ENCODE measurements at regions not wholly inside any gene's neighbourhood (a gene's known extent, or its start where the extent isn't known, plus 50 kb on each side); places are given as distances from the start of the nearest gene placed in this dataset.
"Not testable (repeated sequence)": the region's sequence is repeated elsewhere in the genome, so short reads cannot be mapped to it uniquely, and the experiment has no call there.

GRCh38 chr1:125119024-125119441, 3934.3 kb downstream of the SRGAP2C start:
- H3K36me3 ChIP-seq (replicated peaks in 1 of 2; ENCODE audit: control insufficient read depth in 2 of 2, insufficient read depth in 2 of 2, low read length in 2 of 2) = no peaks in the 10 kb centered on the region
- H3K18ac ChIP-seq (ENCODE audit: low read length) = no peak overlapping the region
- H2BK120ac ChIP-seq (ENCODE audit: low read depth, low read length) = no peak overlapping the region
- DNase-seq (ENCODE audit: low spot score) = no peak
- no peaks in the 10 kb centered on the region for H3K79me1 ChIP-seq (ENCODE audit: low read depth, low read length)
- H3K4me2 ChIP-seq (ENCODE audit: insufficient read depth, low read length, poor library complexity, severe bottlenecking) = no peak overlapping the region
- H3K4me3 ChIP-seq (ENCODE audit: low read length in 2 of 2) = no peak overlapping the region
- H2BK12ac ChIP-seq (ENCODE audit: low read length) = no peak overlapping the region
- H2BK5ac ChIP-seq (ENCODE audit: low read length) = no peak overlapping the region
- no peak overlapping the region for H3K4ac ChIP-seq (ENCODE audit: low read length)
- H3K23ac ChIP-seq (ENCODE audit: low read depth, low read length, poor library complexity) = no peak overlapping the region
- no peak overlapping the region for H2AK5ac ChIP-seq (ENCODE audit: low read depth, low read length)
- H4K91ac ChIP-seq (ENCODE audit: low read depth, low read length, poor library complexity) = no peak overlapping the region
- no peaks in the 10 kb centered on the region for H3K27me3 ChIP-seq (ENCODE audit: control insufficient read depth in 3 of 3, insufficient read depth in 3 of 3, low read depth in 1 of 3, low read length in 3 of 3)
- no CpG with 5 or more reads among the region's 53 CpGs for WGBS, 2 donors (ENCODE audit: extremely low coverage in 2 of 2, insufficient read length in 2 of 2, insufficient replicate concordance in 1 of 2)
- no peak overlapping the region for H4K8ac ChIP-seq (ENCODE audit: low read depth, low read length)
- no peak overlapping the region for H3K27ac ChIP-seq (replicated peaks; ENCODE audit: low read length)
- no peak overlapping the region for H3K9ac ChIP-seq (ENCODE audit: low read depth, low read length, poor library complexity)
- no peaks in the 10 kb centered on the region for H3K4me1 ChIP-seq (ENCODE audit: control insufficient read depth in 2 of 2, insufficient read depth in 1 of 2, low read depth in 1 of 2, low read length in 2 of 2)
- no peak overlapping the region for H2AFZ ChIP-seq (ENCODE audit: low read length)
- H3K9me3 ChIP-seq (replicated peaks in 1 of 2; ENCODE audit: control insufficient read depth in 2 of 2, insufficient read depth in 1 of 2, low read depth in 1 of 2, low read length in 2 of 2) = no peaks in the 10 kb centered on the region
- H3K14ac ChIP-seq (ENCODE audit: low read length) = no peak overlapping the region
- H2BK15ac ChIP-seq (ENCODE audit: low read length) = no peak overlapping the region

GRCh38 chr1:125119566-125120205, 3934.9 kb downstream of the SRGAP2C start:
- H3K4me1 ChIP-seq (ENCODE audit: control insufficient read depth in 2 of 2, insufficient read depth in 1 of 2, low read depth in 1 of 2, low read length in 2 of 2); H3K9me3 ChIP-seq (replicated peaks in 1 of 2; ENCODE audit: control insufficient read depth in 2 of 2, insufficient read depth in 1 of 2, low read depth in 1 of 2, low read length in 2 of 2); H2AK5ac ChIP-seq (ENCODE audit: low read depth, low read length); H3K4me3 ChIP-seq (ENCODE audit: low read length in 2 of 2); DNase-seq (ENCODE audit: low spot score); H3K4ac ChIP-seq (ENCODE audit: low read length); H2BK120ac ChIP-seq (ENCODE audit: low read depth, low read length); H3K79me1 ChIP-seq (ENCODE audit: low read depth, low read length); H3K14ac ChIP-seq (ENCODE audit: low read length); H3K27me3 ChIP-seq (ENCODE audit: control insufficient read depth in 3 of 3, insufficient read depth in 3 of 3, low read depth in 1 of 3, low read length in 3 of 3); H4K91ac ChIP-seq (ENCODE audit: low read depth, low read length, poor library complexity); H3K4me2 ChIP-seq (ENCODE audit: insufficient read depth, low read length, poor library complexity, severe bottlenecking); H3K23ac ChIP-seq (ENCODE audit: low read depth, low read length, poor library complexity); H2BK5ac ChIP-seq (ENCODE audit: low read length); H2AFZ ChIP-seq (ENCODE audit: low read length); H3K36me3 ChIP-seq (replicated peaks in 1 of 2; ENCODE audit: control insufficient read depth in 2 of 2, insufficient read depth in 2 of 2, low read length in 2 of 2); H2BK15ac ChIP-seq (ENCODE audit: low read length); H4K8ac ChIP-seq (ENCODE audit: low read depth, low read length); H3K9ac ChIP-seq (ENCODE audit: low read depth, low read length, poor library complexity); H3K18ac ChIP-seq (ENCODE audit: low read length); H3K27ac ChIP-seq (replicated peaks; ENCODE audit: low read length); H2BK12ac ChIP-seq (ENCODE audit: low read length): not testable (repeated sequence)
- no CpG with 5 or more reads among the region's 30 CpGs for WGBS, 2 donors (ENCODE audit: extremely low coverage in 2 of 2, insufficient read length in 2 of 2, insufficient replicate concordance in 1 of 2)

- H4K91ac ChIP-seq (ENCODE audit: low read depth, low read length, poor library complexity); H3K14ac ChIP-seq (ENCODE audit: low read length); H3K18ac ChIP-seq (ENCODE audit: low read length); H3K9ac ChIP-seq (ENCODE audit: low read depth, low read length, poor library complexity); H2BK5ac ChIP-seq (ENCODE audit: low read length); H3K79me1 ChIP-seq (ENCODE audit: low read depth, low read length); H2BK120ac ChIP-seq (ENCODE audit: low read depth, low read length); H3K4me1 ChIP-seq (ENCODE audit: control insufficient read depth in 2 of 2, insufficient read depth in 1 of 2, low read depth in 1 of 2, low read length in 2 of 2); H3K4me2 ChIP-seq (ENCODE audit: insufficient read depth, low read length, poor library complexity, severe bottlenecking); H2BK12ac ChIP-seq (ENCODE audit: low read length); H3K23ac ChIP-seq (ENCODE audit: low read depth, low read length, poor library complexity); H2AFZ ChIP-seq (ENCODE audit: low read length); H3K27me3 ChIP-seq (ENCODE audit: control insufficient read depth in 3 of 3, insufficient read depth in 3 of 3, low read depth in 1 of 3, low read length in 3 of 3); H2BK15ac ChIP-seq (ENCODE audit: low read length); H4K8ac ChIP-seq (ENCODE audit: low read depth, low read length); H3K27ac ChIP-seq (replicated peaks; ENCODE audit: low read length); H3K36me3 ChIP-seq (replicated peaks in 1 of 2; ENCODE audit: control insufficient read depth in 2 of 2, insufficient read depth in 2 of 2, low read length in 2 of 2); H3K9me3 ChIP-seq (replicated peaks in 1 of 2; ENCODE audit: control insufficient read depth in 2 of 2, insufficient read depth in 1 of 2, low read depth in 1 of 2, low read length in 2 of 2); H3K4ac ChIP-seq (ENCODE audit: low read length); H2AK5ac ChIP-seq (ENCODE audit: low read depth, low read length); DNase-seq (ENCODE audit: low spot score); H3K4me3 ChIP-seq (ENCODE audit: low read length in 2 of 2): not testable (repeated sequence)
- WGBS, 2 donors (ENCODE audit: extremely low coverage in 2 of 2, insufficient read length in 2 of 2, insufficient replicate concordance in 1 of 2) = 100% methylated on average over 1 of the region's 1 CpG; no CpG with 5 or more reads in 1 of the 2 donors
Observed at GRCh38 chr1:125122579-125122978, 3937.8 kb downstream of the SRGAP2C start.

Data from neuronal stem cell (in vitro differentiated cells).